ENCODE measurements at regions not wholly inside any gene's neighbourhood (a gene's known extent, or its start where the extent isn't known, plus 50 kb on each side); places are given as distances from the start of the nearest gene placed in this dataset.

DNA sequence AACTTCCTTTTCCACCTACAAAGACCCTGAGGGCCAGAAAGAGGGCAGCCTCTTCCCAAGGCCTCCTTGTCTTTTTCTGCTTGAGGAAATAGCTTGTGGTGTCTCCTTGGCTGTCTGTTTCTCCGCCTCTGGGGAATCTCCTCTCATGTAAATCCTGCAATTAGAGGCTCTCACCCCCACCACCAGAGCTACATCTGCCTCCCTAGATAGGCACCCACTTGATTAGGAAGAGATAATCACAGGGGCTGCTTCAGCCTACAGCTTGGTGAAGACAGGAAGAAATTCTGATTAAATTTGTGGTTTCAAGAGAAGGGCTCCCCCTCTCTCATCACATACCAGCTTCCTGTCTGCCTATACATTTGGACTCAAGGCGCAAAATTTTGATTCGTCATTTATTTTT, 75.6 kb downstream of the TLR4 start:
- no peak for TF ChIP-seq EZH2 (IDR thresholded peaks at IDR 0.05; ENCODE audit: borderline replicate concordance, insufficient read depth, low read length, poor library complexity, severe bottlenecking)
- TF ChIP-seq, protein P1, sequence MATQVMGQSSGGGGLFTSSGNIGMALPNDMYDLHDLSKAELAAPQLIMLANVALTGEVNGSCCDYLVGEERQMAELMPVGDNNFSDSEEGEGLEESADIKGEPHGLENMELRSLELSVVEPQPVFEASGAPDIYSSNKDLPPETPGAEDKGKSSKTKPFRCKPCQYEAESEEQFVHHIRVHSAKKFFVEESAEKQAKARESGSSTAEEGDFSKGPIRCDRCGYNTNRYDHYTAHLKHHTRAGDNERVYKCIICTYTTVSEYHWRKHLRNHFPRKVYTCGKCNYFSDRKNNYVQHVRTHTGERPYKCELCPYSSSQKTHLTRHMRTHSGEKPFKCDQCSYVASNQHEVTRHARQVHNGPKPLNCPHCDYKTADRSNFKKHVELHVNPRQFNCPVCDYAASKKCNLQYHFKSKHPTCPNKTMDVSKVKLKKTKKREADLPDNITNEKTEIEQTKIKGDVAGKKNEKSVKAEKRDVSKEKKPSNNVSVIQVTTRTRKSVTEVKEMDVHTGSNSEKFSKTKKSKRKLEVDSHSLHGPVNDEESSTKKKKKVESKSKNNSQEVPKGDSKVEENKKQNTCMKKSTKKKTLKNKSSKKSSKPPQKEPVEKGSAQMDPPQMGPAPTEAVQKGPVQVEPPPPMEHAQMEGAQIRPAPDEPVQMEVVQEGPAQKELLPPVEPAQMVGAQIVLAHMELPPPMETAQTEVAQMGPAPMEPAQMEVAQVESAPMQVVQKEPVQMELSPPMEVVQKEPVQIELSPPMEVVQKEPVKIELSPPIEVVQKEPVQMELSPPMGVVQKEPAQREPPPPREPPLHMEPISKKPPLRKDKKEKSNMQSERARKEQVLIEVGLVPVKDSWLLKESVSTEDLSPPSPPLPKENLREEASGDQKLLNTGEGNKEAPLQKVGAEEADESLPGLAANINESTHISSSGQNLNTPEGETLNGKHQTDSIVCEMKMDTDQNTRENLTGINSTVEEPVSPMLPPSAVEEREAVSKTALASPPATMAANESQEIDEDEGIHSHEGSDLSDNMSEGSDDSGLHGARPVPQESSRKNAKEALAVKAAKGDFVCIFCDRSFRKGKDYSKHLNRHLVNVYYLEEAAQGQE (IDR thresholded peaks at IDR 0.05; ENCODE audit: borderline replicate concordance), result no peak
- no peak for TF ChIP-seq SMC3 (conservative IDR thresholded peaks at IDR 0.05; ENCODE audit: poor library complexity)
- TF ChIP-seq EP300 (conservative IDR thresholded peaks at IDR 0.05; ENCODE audit: poor library complexity, severe bottlenecking), result no peak
- TF ChIP-seq, protein P2, sequence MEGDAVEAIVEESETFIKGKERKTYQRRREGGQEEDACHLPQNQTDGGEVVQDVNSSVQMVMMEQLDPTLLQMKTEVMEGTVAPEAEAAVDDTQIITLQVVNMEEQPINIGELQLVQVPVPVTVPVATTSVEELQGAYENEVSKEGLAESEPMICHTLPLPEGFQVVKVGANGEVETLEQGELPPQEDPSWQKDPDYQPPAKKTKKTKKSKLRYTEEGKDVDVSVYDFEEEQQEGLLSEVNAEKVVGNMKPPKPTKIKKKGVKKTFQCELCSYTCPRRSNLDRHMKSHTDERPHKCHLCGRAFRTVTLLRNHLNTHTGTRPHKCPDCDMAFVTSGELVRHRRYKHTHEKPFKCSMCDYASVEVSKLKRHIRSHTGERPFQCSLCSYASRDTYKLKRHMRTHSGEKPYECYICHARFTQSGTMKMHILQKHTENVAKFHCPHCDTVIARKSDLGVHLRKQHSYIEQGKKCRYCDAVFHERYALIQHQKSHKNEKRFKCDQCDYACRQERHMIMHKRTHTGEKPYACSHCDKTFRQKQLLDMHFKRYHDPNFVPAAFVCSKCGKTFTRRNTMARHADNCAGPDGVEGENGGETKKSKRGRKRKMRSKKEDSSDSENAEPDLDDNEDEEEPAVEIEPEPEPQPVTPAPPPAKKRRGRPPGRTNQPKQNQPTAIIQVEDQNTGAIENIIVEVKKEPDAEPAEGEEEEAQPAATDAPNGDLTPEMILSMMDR (IDR thresholded peaks at IDR 0.05; ENCODE audit: poor library complexity, severe bottlenecking), result no peak
- TF ChIP-seq POLR2AphosphoS5 (IDR thresholded peaks at IDR 0.05), result no peak
- TF ChIP-seq RAD21 (conservative IDR thresholded peaks at IDR 0.05), result no peak
- no peak for TF ChIP-seq TAF1 (IDR thresholded peaks at IDR 0.05; ENCODE audit: low read depth)
- Histone ChIP-seq H3K4me2 (ENCODE audit: low read length) (no peak overlapping the region), H2AFZ (ENCODE audit: low read depth, low read length) (no peak overlapping the region), H3K36me3 (ENCODE audit: insufficient read depth, low read length) (no peaks in the 10 kb centered on the region), H3K27ac (ENCODE audit: low read length) (no peak overlapping the region), H3K9me2 (ENCODE audit: insufficient read depth, low read length) (no peaks in the 10 kb centered on the region), H3F3A (ENCODE audit: insufficient read depth, low read length, poor library complexity, severe bottlenecking) (no peaks in the 10 kb centered on the region), H3K27me3 (ENCODE audit: insufficient read depth, low read depth, low read length) (no peaks in the 10 kb centered on the region), H3K79me2 (replicated peaks; ENCODE audit: insufficient read depth, low read length) (no peaks in the 10 kb centered on the region), H3K9ac (ENCODE audit: low read length) (no peak overlapping the region), H3K9me3 (ENCODE audit: low read length) (no peaks in the 10 kb centered on the region), H4K20me1 (ENCODE audit: insufficient read depth) (no peaks in the 10 kb centered on the region), H3K4me3 (ENCODE audit: low read length) (no peak overlapping the region)

DNA sequence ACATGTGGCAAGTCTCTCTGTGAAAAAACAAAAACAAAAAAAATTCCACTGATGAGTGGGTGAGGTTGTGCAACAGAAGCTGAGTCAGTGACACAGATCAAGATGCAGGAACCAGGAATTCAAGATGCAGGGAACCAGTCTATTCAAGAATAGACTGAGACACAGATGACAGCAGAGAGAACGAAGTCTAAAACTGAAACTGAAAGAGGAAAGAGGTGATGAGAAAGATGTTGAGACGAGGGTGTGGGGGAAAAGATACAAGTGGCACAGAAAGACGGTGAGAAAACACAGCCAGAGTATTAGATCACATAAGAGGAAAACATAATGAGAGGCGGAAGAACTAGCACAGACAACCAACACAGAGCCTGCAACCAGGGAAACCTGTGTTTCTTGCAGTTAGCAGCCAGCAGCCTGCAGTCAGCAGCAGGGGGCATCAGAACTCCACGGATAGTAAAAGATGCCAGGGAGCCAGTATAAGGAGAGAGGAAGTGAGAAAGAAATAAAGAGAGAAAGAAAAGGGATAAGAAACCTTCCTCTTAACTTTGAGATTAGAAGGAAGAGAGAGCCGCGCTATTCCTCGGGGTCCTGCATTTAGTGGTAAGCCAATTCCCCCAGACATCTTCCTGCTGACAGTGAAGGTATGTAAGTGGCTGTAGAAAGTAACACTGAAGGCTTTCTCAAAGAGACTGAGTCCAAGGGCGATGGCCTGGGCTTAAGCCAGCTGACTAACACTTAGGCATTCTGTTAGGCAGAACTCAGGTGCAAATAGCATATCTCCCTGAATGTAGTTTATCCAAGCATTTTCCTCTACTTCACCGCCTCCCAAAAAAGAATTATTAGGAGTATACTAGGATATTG, 79.0 kb downstream of the TLR4 start:
- H3K9ac ChIP-seq (ENCODE audit: low read length), result peak overlapping the region; percentile 44
- peak overlapping the region; percentile 22 for H2AFZ ChIP-seq (ENCODE audit: low read depth, low read length)
- no peaks in the 10 kb centered on the region for H3K27me3 ChIP-seq (ENCODE audit: insufficient read depth, low read depth, low read length)
- peak overlapping the region; percentile 49 for H3K27ac ChIP-seq (ENCODE audit: low read length)
- H3K4me2 ChIP-seq (ENCODE audit: low read length), result no peak overlapping the region
- no peak overlapping the region for H3K4me3 ChIP-seq (ENCODE audit: low read length)
- H3K79me2 ChIP-seq (replicated peaks; ENCODE audit: insufficient read depth, low read length), result no peaks in the 10 kb centered on the region
- H3K36me3 ChIP-seq (ENCODE audit: insufficient read depth, low read length), result no peaks in the 10 kb centered on the region
- H3F3A ChIP-seq (ENCODE audit: insufficient read depth, low read length, poor library complexity, severe bottlenecking), result no peaks in the 10 kb centered on the region
- H4K20me1 ChIP-seq (ENCODE audit: insufficient read depth), result no peaks in the 10 kb centered on the region
- TF ChIP-seq EP300 (conservative IDR thresholded peaks at IDR 0.05; ENCODE audit: poor library complexity, severe bottlenecking) (peak; percentile 63), SMC3 (conservative IDR thresholded peaks at IDR 0.05; ENCODE audit: poor library complexity) (peak; percentile 99), TAF1 (IDR thresholded peaks at IDR 0.05; ENCODE audit: low read depth) (no peak), RAD21 (conservative IDR thresholded peaks at IDR 0.05) (peak; percentile 99)
- TF ChIP-seq, protein P2 (IDR thresholded peaks at IDR 0.05; ENCODE audit: poor library complexity, severe bottlenecking), result peak; percentile 97
- no peaks in the 10 kb centered on the region for H3K9me3 ChIP-seq (ENCODE audit: low read length)
- H3K9me2 ChIP-seq (ENCODE audit: insufficient read depth, low read length), result no peaks in the 10 kb centered on the region

Measured in neural cell (in vitro differentiated cells).